NCI-H146 treated with DMSO at 0.1 percent for 48 hours (cell line): ENCODE measurements at regions not wholly inside any gene's neighbourhood (a gene's known extent, or its start where the extent isn't known, plus 50 kb on each side); places are given as distances from the start of the nearest gene placed in this dataset.

Experiments used
- DNase-seq: peaks from one replicate; lab custom pipeline; 2025; ENCODE audit not compliant: unreplicated experiment; lab: John Stamatoyannopoulos, UW

GRCh38 chr10:118537623-118538022 is 57.8 kb downstream of the PRLHR start:
- no peak for DNase-seq

- DNase-seq, result no peak
Observed at GRCh38 chr10:118534136-118534535, 61.3 kb downstream of the PRLHR start.

GRCh38 chr10:118531105-118531852 is 64.2 kb downstream of the PRLHR start:
- no peak for DNase-seq

- no peak for DNase-seq
Observed at GRCh38 chr10:118528426-118528825, 67.0 kb downstream of the PRLHR start.

- no peak for DNase-seq
Observed at GRCh38 chr10:118523775-118524174, 71.7 kb downstream of the PRLHR start.

GRCh38 chr10:118522791-118523498 is 72.5 kb downstream of the PRLHR start:
- DNase-seq, result no peak

- no peak for DNase-seq
Observed at GRCh38 chr10:118521415-118522117, 73.9 kb downstream of the PRLHR start.

GRCh38 chr10:118520116-118520742 is 75.2 kb downstream of the PRLHR start:
- DNase-seq, result peak; percentile 6

GRCh38 chr10:118518095-118518494 is 77.4 kb downstream of the PRLHR start:
- no peak for DNase-seq

- no peak for DNase-seq
Observed at GRCh38 chr10:118516716-118517115, 78.7 kb downstream of the PRLHR start.

- no peak for DNase-seq
Observed at GRCh38 chr10:118513174-118513573, 82.3 kb downstream of the PRLHR start.

GRCh38 chr10:118511711-118512110 is 83.7 kb downstream of the PRLHR start:
- no peak for DNase-seq

- DNase-seq, result no peak
Observed at GRCh38 chr10:118508863-118509262, 86.6 kb downstream of the PRLHR start.

- no peak for DNase-seq
Observed at GRCh38 chr10:118508355-118508754, 87.1 kb downstream of the PRLHR start.

- no peak for DNase-seq
Observed at GRCh38 chr10:118506671-118507590, 88.5 kb downstream of the PRLHR start.

- no peak for DNase-seq
Observed at GRCh38 chr10:118505363-118505762, 90.1 kb downstream of the PRLHR start.

- DNase-seq, result no peak
Observed at GRCh38 chr10:118504467-118505205, 90.8 kb downstream of the PRLHR start.

- DNase-seq, result no peak
Observed at GRCh38 chr10:118504044-118504443, 91.4 kb downstream of the PRLHR start.

GRCh38 chr10:118503192-118503591 is 92.3 kb downstream of the PRLHR start:
- no peak for DNase-seq
